ENCODE measurements at regions not wholly inside any gene's neighbourhood (a gene's known extent, or its start where the extent isn't known, plus 50 kb on each side); places are given as distances from the start of the nearest gene placed in this dataset.

- no peak for TF ChIP-seq CTCF (conservative IDR thresholded peaks at IDR 0.05; ENCODE audit: low read depth, low read length)
- no peak for TF ChIP-seq MXI1 (IDR thresholded peaks at IDR 0.05; ENCODE audit: borderline replicate concordance, low read depth, low read length)
- TF ChIP-seq CEBPB (IDR thresholded peaks at IDR 0.05; ENCODE audit: low read depth, low read length) = no peak
- no peak for TF ChIP-seq CHD1 (IDR thresholded peaks at IDR 0.05; ENCODE audit: low read depth, low read length)
- no peak for TF ChIP-seq POLR2A (IDR thresholded peaks at IDR 0.05; ENCODE audit: low read depth, low read length)
- TF ChIP-seq SMC3 (IDR thresholded peaks at IDR 0.05; ENCODE audit: low read depth, low read length) = no peak
Observed at GRCh38 chr15:35647303-35647702, 101.3 kb upstream of the DPH6 start.

Measured in IMR-90 (cell line).